ENCODE measurements at regions not wholly inside any gene's neighbourhood (a gene's known extent, or its start where the extent isn't known, plus 50 kb on each side); places are given as distances from the start of the nearest gene placed in this dataset.
"Not testable (repeated sequence)": the region's sequence is repeated elsewhere in the genome, so short reads cannot be mapped to it uniquely, and the experiment has no call there.

DNA sequence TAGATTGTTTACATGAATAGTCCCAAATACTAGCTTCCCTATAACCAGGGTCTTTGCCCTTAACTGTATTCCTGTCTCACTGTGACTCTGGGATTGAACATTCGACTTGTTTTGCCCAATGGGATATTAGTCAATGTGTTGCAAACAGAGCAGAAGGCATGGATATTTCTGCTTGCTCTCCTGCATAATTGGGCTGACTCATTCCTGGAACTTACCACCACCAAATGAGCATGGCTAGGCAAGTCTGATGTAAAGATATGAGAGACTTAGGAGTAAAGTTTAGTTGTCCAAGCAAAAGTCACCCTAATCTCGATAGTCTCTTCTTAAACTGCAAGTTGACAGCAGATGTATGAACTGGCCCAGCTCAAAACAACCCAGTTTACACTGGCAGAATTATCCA is 273.5 kb upstream of the CCNG1 start:
- Histone ChIP-seq H3K27me3 (ENCODE audit: control insufficient read depth, extremely low read depth, insufficient read depth, low read length) (no peaks in the 10 kb centered on the region), H2AFZ (ENCODE audit: control insufficient read depth, low read length) (no peak overlapping the region), H3K4me1 (ENCODE audit: control insufficient read depth, extremely low read depth, insufficient read depth, low read length) (no peaks in the 10 kb centered on the region), H4K20me1 (ENCODE audit: control insufficient read depth, extremely low read depth, insufficient read depth, low read length) (no peaks in the 10 kb centered on the region), H3K4me2 (ENCODE audit: control insufficient read depth, extremely low read depth, insufficient read depth, low read depth, low read length) (no peak overlapping the region), H3K79me2 (ENCODE audit: control insufficient read depth, insufficient read depth, low read length) (no peaks in the 10 kb centered on the region), H3K36me3 (ENCODE audit: control insufficient read depth in 2 of 2, extremely low read depth in 1 of 2, insufficient read depth in 2 of 2, low read length in 2 of 2) (no peaks in the 10 kb centered on the region), H3K9me3 (ENCODE audit: control insufficient read depth, low read depth, low read length) (peaks cover 3% of the 10 kb centered on the region), H3K27ac (ENCODE audit: control insufficient read depth, insufficient read depth, low read length) (no peak overlapping the region), H3K9ac (ENCODE audit: control insufficient read depth, extremely low read depth, insufficient read depth, low read length) (no peak overlapping the region), H3K9me1 (ENCODE audit: control insufficient read depth, extremely low read depth, insufficient read depth, low read length) (no peaks in the 10 kb centered on the region), H3K4me3 (ENCODE audit: control insufficient read depth in 2 of 3, extremely low read depth in 1 of 3, insufficient read depth in 2 of 3, low read depth in 1 of 3, low read length in 3 of 3) (no peak overlapping the region)
- TF ChIP-seq, protein P1, sequence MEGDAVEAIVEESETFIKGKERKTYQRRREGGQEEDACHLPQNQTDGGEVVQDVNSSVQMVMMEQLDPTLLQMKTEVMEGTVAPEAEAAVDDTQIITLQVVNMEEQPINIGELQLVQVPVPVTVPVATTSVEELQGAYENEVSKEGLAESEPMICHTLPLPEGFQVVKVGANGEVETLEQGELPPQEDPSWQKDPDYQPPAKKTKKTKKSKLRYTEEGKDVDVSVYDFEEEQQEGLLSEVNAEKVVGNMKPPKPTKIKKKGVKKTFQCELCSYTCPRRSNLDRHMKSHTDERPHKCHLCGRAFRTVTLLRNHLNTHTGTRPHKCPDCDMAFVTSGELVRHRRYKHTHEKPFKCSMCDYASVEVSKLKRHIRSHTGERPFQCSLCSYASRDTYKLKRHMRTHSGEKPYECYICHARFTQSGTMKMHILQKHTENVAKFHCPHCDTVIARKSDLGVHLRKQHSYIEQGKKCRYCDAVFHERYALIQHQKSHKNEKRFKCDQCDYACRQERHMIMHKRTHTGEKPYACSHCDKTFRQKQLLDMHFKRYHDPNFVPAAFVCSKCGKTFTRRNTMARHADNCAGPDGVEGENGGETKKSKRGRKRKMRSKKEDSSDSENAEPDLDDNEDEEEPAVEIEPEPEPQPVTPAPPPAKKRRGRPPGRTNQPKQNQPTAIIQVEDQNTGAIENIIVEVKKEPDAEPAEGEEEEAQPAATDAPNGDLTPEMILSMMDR (optimal IDR thresholded peaks at IDR 0.05 in 1 of 3, IDR thresholded peaks at IDR 0.05 in 1 of 3, conservative IDR thresholded peaks at IDR 0.05 in 1 of 3; ENCODE audit: extremely low read depth in 1 of 3, insufficient read depth in 2 of 3, low read length in 3 of 3), result no peak
- dilution Hi-C loops (cut with MboI; ENCODE audit: extremely low pct_ligation_motif_present, low sequenced_read_pairs), result no loop called here
- DNase-seq (ENCODE audit: low read depth, low spot score) (no peak), FAIRE-seq (no peak)

DNA sequence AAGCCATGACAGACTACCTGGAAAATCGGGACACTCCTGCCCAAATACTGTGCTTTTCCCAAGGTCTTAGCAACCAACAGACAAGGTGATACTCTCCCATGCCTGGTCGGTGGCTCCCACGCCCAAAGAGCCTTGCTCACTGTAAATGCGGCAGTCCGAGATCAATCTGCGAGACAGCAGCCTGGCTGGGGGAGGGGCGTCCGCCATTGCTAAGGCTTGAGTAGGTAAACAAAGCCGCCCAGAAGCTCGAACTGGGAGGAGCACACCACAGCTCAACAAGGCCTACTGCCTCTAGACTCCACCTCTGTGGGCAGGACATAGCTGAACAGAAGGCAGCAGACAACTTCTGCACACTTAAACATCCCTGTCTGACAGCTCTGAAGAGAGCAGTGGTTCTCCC is 272.1 kb upstream of the CCNG1 start:
- H3K4me3 ChIP-seq (ENCODE audit: control insufficient read depth in 2 of 3, extremely low read depth in 1 of 3, insufficient read depth in 2 of 3, low read depth in 1 of 3, low read length in 3 of 3), result no peak overlapping the region
- no peak overlapping the region for H3K27ac ChIP-seq (ENCODE audit: control insufficient read depth, insufficient read depth, low read length)
- H3K27me3 ChIP-seq (ENCODE audit: control insufficient read depth, extremely low read depth, insufficient read depth, low read length), result no peaks in the 10 kb centered on the region
- dilution Hi-C loops (cut with MboI; ENCODE audit: extremely low pct_ligation_motif_present, low sequenced_read_pairs), result no loop called here
- H3K9me1 ChIP-seq (ENCODE audit: control insufficient read depth, extremely low read depth, insufficient read depth, low read length), result no peaks in the 10 kb centered on the region
- no peak overlapping the region for H2AFZ ChIP-seq (ENCODE audit: control insufficient read depth, low read length)
- H3K4me1 ChIP-seq (ENCODE audit: control insufficient read depth, extremely low read depth, insufficient read depth, low read length), result no peaks in the 10 kb centered on the region
- H3K9me3 ChIP-seq (ENCODE audit: control insufficient read depth, low read depth, low read length), result peaks cover 3% of the 10 kb centered on the region
- no peaks in the 10 kb centered on the region for H3K36me3 ChIP-seq (ENCODE audit: control insufficient read depth in 2 of 2, extremely low read depth in 1 of 2, insufficient read depth in 2 of 2, low read length in 2 of 2)
- H4K20me1 ChIP-seq (ENCODE audit: control insufficient read depth, extremely low read depth, insufficient read depth, low read length), result no peaks in the 10 kb centered on the region
- no peaks in the 10 kb centered on the region for H3K79me2 ChIP-seq (ENCODE audit: control insufficient read depth, insufficient read depth, low read length)
- no peak overlapping the region for H3K4me2 ChIP-seq (ENCODE audit: control insufficient read depth, extremely low read depth, insufficient read depth, low read depth, low read length)
- no peak for FAIRE-seq
- TF ChIP-seq, protein P1 (optimal IDR thresholded peaks at IDR 0.05 in 1 of 3, IDR thresholded peaks at IDR 0.05 in 1 of 3, conservative IDR thresholded peaks at IDR 0.05 in 1 of 3; ENCODE audit: extremely low read depth in 1 of 3, insufficient read depth in 2 of 3, low read length in 3 of 3), result no peak
- TF ChIP-seq EZH2 (IDR thresholded peaks at IDR 0.05; ENCODE audit: low read length), result no peak
- H3K9ac ChIP-seq (ENCODE audit: control insufficient read depth, extremely low read depth, insufficient read depth, low read length), result no peak overlapping the region
- DNase-seq (ENCODE audit: low read depth, low spot score), result no peak

DNA sequence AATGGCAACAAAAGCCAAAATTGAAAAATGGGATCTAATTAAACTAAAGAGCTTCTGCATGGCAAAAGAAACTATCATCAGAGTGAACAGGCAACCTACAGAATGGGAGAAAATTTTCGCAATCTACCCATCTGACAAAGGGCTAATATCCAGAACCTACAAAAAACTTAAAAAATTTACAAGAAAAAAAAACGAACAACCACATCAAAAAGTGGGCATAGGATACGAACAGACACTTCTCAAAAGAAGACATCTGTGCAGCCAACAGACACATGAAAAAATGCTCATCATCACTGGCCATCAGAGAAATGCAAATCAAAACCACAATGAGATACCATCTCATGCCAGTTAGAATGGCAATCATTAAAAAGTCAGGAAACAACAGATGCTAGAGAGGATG is 267.2 kb upstream of the CCNG1 start:
- H3K27ac ChIP-seq (ENCODE audit: control insufficient read depth, insufficient read depth, low read length); dilution Hi-C loops (cut with MboI; ENCODE audit: extremely low pct_ligation_motif_present, low sequenced_read_pairs); H3K27me3 ChIP-seq (ENCODE audit: control insufficient read depth, extremely low read depth, insufficient read depth, low read length): not testable (repeated sequence)

More for the DNA sequence above, 267.2 kb upstream of the CCNG1 start:
- H3K9ac ChIP-seq (ENCODE audit: control insufficient read depth, extremely low read depth, insufficient read depth, low read length); H3K79me2 ChIP-seq (ENCODE audit: control insufficient read depth, insufficient read depth, low read length); H3K9me1 ChIP-seq (ENCODE audit: control insufficient read depth, extremely low read depth, insufficient read depth, low read length); FAIRE-seq; H3K4me3 ChIP-seq (ENCODE audit: control insufficient read depth in 2 of 3, extremely low read depth in 1 of 3, insufficient read depth in 2 of 3, low read depth in 1 of 3, low read length in 3 of 3); H3K4me2 ChIP-seq (ENCODE audit: control insufficient read depth, extremely low read depth, insufficient read depth, low read depth, low read length); DNase-seq (ENCODE audit: low read depth, low spot score); H4K20me1 ChIP-seq (ENCODE audit: control insufficient read depth, extremely low read depth, insufficient read depth, low read length); H2AFZ ChIP-seq (ENCODE audit: control insufficient read depth, low read length); H3K36me3 ChIP-seq (ENCODE audit: control insufficient read depth in 2 of 2, extremely low read depth in 1 of 2, insufficient read depth in 2 of 2, low read length in 2 of 2); H3K9me3 ChIP-seq (ENCODE audit: control insufficient read depth, low read depth, low read length); H3K4me1 ChIP-seq (ENCODE audit: control insufficient read depth, extremely low read depth, insufficient read depth, low read length): not testable (repeated sequence)

All from keratinocyte (primary cell).